Caco-2 (cell line): ENCODE measurements at regions not wholly inside any gene's neighbourhood (a gene's known extent, or its start where the extent isn't known, plus 50 kb on each side); places are given as distances from the start of the nearest gene placed in this dataset.

Experiments used
- BruUV-seq: library from RNA; stranded (reverse); fragments of 400-500 nt; replicated peaks from 2 replicates; lab custom pipeline; 2021; lab: Mats Ljungman, UMichigan
- CTCF ChIA-PET: fragments of 300-600 bp; sonication (Branson Sonifier 250); formaldehyde crosslinking; loops from one replicate; lab custom pipeline; 2022; ENCODE audit warnings: antibody characterized with exemption; lab: Charles Lee
- POLR2A ChIA-PET: fragments of 300-600 bp; sonication (Branson Sonifier 250); formaldehyde crosslinking; loops from one replicate; lab custom pipeline; 2022; ENCODE audit warnings: antibody characterized with exemption; lab: Charles Lee
- DNase-seq, 2 experiments: peaks; one replicate each; pipeline versions ENCODE4 v3.0.0 to v3.0.0-alpha.2; 2020 to 2022
- H3K27me3 ChIP-seq: replicated peaks from 2 replicates; pipeline ENCODE4 v1.6.0; 2011; ENCODE audit warnings: low read length; ENCODE audit not compliant: control insufficient read depth, insufficient read depth
- H3K36me3 ChIP-seq: 2 replicates; pipeline ENCODE4 v1.5.1; 2011; ENCODE audit warnings: low read length; ENCODE audit not compliant: control insufficient read depth, insufficient read depth
- H3K4me1 ChIP-seq: fragments of 250-450 bp; sonication (Bioruptor Pico); 2 replicates; pipeline ENCODE4 v1.5.1; 2020; ENCODE audit warnings: mild to moderate bottlenecking
- H3K4me3 ChIP-seq: 2 replicates; pipeline ENCODE4 v1.5.1; 2011; ENCODE audit warnings: low read depth, mild to moderate bottlenecking, control low read depth, low read length
- H3K9me3 ChIP-seq: fragments of 250-450 bp; sonication (Bioruptor Pico); 2 replicates; pipeline ENCODE4 v1.5.1; 2020; ENCODE audit warnings: mild to moderate bottlenecking, moderate library complexity
- H3K27ac Mint-ChIP-seq: one replicate; pipeline ENCODE4 v1.8.0; 2022; ENCODE audit warnings: mixed read lengths; ENCODE audit not compliant: unreplicated experiment
- H3K27me3 Mint-ChIP-seq: one replicate; pipeline ENCODE4 v1.8.0; 2022; ENCODE audit warnings: mixed read lengths; ENCODE audit not compliant: insufficient read depth, unreplicated experiment
- H3K36me3 Mint-ChIP-seq: one replicate; pipeline ENCODE4 v1.8.0; 2022; ENCODE audit warnings: mild to moderate bottlenecking, mixed read lengths; ENCODE audit not compliant: insufficient read depth, unreplicated experiment
- H3K4me1 Mint-ChIP-seq: one replicate; pipeline ENCODE4 v1.8.0; 2022; ENCODE audit warnings: low read depth, mixed read lengths; ENCODE audit not compliant: unreplicated experiment
- H3K4me3 Mint-ChIP-seq: one replicate; pipeline ENCODE4 v1.8.0; 2022; ENCODE audit warnings: mild to moderate bottlenecking, moderate library complexity, mixed read lengths; ENCODE audit not compliant: unreplicated experiment
- H3K9me3 Mint-ChIP-seq: one replicate; pipeline ENCODE4 v1.8.0; 2022; ENCODE audit warnings: mixed read lengths; ENCODE audit not compliant: unreplicated experiment
- intact Hi-C: fragments of 100-400 bp; cut with micrococcal nuclease; formaldehyde crosslinking; loops from one replicate; pipeline ENCODE4 v1.10.0; 2022; ENCODE audit not compliant: unreplicated experiment
- TF ChIP-seq, protein P1 (sequence below), 2 experiments: fragments of 200-600 bp in 1 of 2; IDR thresholded peaks; 1 replicate in 1 of 2; 2 replicates in 1 of 2; pipeline versions ENCODE4 v1.5.1 to v1.8.0; 2011 to 2022; ENCODE audit warnings: antibody characterized with exemption in 1 of 2, control low read depth in 1 of 2, inconsistent platforms in 1 of 2, low read depth in 1 of 2, low read length in 1 of 2, mild to moderate bottlenecking in 1 of 2, moderate library complexity in 1 of 2; ENCODE audit not compliant: insufficient read depth in 1 of 2, severe bottlenecking in 1 of 2, unreplicated experiment in 1 of 2

DNA sequence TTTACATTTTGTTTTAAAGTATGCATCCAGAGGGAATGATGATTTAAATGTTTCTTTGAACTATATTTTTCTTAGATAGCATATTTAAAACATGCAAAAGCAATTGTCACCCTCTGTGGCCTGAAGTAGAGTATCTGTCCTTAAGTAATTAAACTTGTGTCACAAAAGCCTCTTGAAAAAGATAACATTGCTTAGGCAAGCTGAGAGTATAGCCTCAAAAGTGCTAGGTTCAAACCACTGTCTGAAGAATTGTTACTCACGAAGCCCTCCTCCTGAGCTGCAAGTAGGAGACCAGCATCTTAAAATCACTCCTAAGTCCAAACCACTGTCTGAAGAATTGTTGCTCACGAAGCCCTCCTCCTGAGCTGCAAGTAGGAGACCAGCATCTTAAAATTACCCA lies 378.0 kb upstream of the PRR16 start:
- intact Hi-C loops: no loop called here
- Mint-ChIP-seq H3K27ac (no peak overlapping the region), H3K4me1 (no peaks in the 10 kb centered on the region), H3K27me3 (peaks cover 4% of the 10 kb centered on the region), H3K9me3 (no peaks in the 10 kb centered on the region), H3K4me3 (no peak overlapping the region), H3K36me3 (no peaks in the 10 kb centered on the region)
- TF ChIP-seq, protein P1, sequence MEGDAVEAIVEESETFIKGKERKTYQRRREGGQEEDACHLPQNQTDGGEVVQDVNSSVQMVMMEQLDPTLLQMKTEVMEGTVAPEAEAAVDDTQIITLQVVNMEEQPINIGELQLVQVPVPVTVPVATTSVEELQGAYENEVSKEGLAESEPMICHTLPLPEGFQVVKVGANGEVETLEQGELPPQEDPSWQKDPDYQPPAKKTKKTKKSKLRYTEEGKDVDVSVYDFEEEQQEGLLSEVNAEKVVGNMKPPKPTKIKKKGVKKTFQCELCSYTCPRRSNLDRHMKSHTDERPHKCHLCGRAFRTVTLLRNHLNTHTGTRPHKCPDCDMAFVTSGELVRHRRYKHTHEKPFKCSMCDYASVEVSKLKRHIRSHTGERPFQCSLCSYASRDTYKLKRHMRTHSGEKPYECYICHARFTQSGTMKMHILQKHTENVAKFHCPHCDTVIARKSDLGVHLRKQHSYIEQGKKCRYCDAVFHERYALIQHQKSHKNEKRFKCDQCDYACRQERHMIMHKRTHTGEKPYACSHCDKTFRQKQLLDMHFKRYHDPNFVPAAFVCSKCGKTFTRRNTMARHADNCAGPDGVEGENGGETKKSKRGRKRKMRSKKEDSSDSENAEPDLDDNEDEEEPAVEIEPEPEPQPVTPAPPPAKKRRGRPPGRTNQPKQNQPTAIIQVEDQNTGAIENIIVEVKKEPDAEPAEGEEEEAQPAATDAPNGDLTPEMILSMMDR (IDR thresholded peaks at IDR 0.05; ENCODE audit: insufficient read depth in 1 of 2, low read depth in 1 of 2, low read length in 1 of 2, severe bottlenecking in 1 of 2, unreplicated experiment in 1 of 2): no peak
- BruUV-seq: no TSS peak
- Histone ChIP-seq H3K36me3 (no peaks in the 10 kb centered on the region), H3K4me3 (no peak overlapping the region), H3K9me3 (no peaks in the 10 kb centered on the region), H3K4me1 (no peaks in the 10 kb centered on the region), H3K27me3 (no peaks in the 10 kb centered on the region)
- DNase-seq: no peak
- ChIA-PET POLR2A (no interaction called here), CTCF (no interaction called here)

DNA sequence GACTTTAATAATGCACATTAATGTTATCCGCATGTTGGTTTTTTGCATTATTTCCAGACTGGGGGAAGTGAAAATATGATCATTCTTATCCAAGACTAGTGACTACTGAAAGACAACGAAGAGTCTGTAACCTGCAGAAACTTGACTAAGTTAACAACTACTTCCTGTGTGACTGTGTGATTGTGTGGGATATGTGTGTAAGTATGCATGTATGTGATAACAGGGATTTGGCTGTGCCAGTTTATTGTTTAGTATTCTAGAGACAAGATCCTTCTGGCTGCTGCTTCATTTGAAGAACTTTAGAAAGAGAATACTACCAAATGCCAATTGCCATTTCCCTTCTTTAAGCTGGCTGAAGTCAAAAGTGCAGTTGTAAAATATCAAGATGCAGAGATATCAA lies 375.7 kb upstream of the PRR16 start:
- ChIA-PET POLR2A (no interaction called here), CTCF (no interaction called here)
- Mint-ChIP-seq H3K4me1 (no peaks in the 10 kb centered on the region), H3K27ac (no peak overlapping the region), H3K4me3 (no peak overlapping the region), H3K27me3 (peaks cover 4% of the 10 kb centered on the region), H3K9me3 (no peaks in the 10 kb centered on the region), H3K36me3 (no peaks in the 10 kb centered on the region)
- no peak for DNase-seq
- intact Hi-C loops: no loop called here
- no peaks in the 10 kb centered on the region for H3K9me3 ChIP-seq
- TF ChIP-seq, protein P1 (IDR thresholded peaks at IDR 0.05; ENCODE audit: insufficient read depth in 1 of 2, low read depth in 1 of 2, low read length in 1 of 2, severe bottlenecking in 1 of 2, unreplicated experiment in 1 of 2): no peak
- H3K27me3 ChIP-seq: no peaks in the 10 kb centered on the region
- H3K36me3 ChIP-seq: no peaks in the 10 kb centered on the region
- no peaks in the 10 kb centered on the region for H3K4me1 ChIP-seq
- no TSS peak for BruUV-seq
- no peak overlapping the region for H3K4me3 ChIP-seq

DNA sequence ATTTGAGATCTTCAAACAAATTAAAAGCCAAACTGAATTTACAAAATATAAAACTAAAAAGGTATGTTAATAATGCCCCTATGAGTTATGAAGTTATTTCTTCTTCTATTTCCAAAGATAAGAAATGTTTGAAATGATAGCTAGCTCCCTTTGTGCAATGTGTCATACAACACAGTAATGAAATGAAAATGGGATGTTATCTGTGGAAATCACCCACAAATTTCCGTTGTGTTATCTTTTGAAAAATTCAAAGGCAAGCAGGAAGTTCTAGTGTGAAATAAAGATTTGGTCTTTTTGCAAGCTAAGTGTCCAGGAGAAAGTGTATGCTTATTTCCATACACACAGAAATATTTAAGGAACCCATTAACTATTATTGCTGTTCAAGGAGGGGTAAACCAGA lies 375.3 kb upstream of the PRR16 start:
- H3K36me3 ChIP-seq: no peaks in the 10 kb centered on the region
- intact Hi-C loops: no loop called here
- no TSS peak for BruUV-seq
- H3K4me3 ChIP-seq: no peak overlapping the region
- TF ChIP-seq, protein P1 (IDR thresholded peaks at IDR 0.05; ENCODE audit: insufficient read depth in 1 of 2, low read depth in 1 of 2, low read length in 1 of 2, severe bottlenecking in 1 of 2, unreplicated experiment in 1 of 2): no peak
- Mint-ChIP-seq H3K27me3 (peaks cover 4% of the 10 kb centered on the region), H3K4me3 (no peak overlapping the region), H3K9me3 (no peaks in the 10 kb centered on the region), H3K36me3 (no peaks in the 10 kb centered on the region), H3K27ac (no peak overlapping the region), H3K4me1 (no peaks in the 10 kb centered on the region)
- CTCF ChIA-PET: no interaction called here
- no peaks in the 10 kb centered on the region for H3K9me3 ChIP-seq
- no peaks in the 10 kb centered on the region for H3K27me3 ChIP-seq
- no peaks in the 10 kb centered on the region for H3K4me1 ChIP-seq
- POLR2A ChIA-PET: no interaction called here
- DNase-seq: no peak
